GM21825 (cell line): ENCODE measurements at regions not wholly inside any gene's neighbourhood (a gene's known extent, or its start where the extent isn't known, plus 50 kb on each side); places are given as distances from the start of the nearest gene placed in this dataset.
"Not testable (repeated sequence)": the region's sequence is repeated elsewhere in the genome, so short reads cannot be mapped to it uniquely, and the experiment has no call there.

Source experiments
- ATAC-seq: cut with Tn5 transposase; IDR thresholded peaks from one replicate; pipeline ENCODE4 v1.9.1; 2021; ENCODE audit warnings: mild to moderate bottlenecking, moderate library complexity; ENCODE audit not compliant: unreplicated experiment

DNA sequence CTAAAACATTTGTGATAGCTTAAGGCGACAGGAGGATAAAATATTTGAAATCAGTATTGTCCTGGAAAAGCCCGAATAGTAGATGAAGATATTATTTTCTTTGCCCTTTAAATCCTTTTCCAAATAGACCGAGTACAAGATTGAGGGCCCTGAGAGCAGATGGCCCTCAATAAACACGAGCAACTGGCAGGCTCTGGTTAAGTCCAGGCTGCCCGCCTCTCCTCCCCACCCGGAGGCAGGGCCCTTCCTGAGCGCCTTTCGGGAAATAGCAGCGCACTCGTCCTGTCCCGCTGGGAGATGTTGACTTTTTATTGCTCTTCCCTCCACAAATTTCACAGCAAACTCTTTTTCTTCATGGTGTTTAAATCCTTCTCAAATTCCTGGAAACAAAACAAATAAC is 50.8 kb upstream of the MAX start:
- no peak for ATAC-seq

DNA sequence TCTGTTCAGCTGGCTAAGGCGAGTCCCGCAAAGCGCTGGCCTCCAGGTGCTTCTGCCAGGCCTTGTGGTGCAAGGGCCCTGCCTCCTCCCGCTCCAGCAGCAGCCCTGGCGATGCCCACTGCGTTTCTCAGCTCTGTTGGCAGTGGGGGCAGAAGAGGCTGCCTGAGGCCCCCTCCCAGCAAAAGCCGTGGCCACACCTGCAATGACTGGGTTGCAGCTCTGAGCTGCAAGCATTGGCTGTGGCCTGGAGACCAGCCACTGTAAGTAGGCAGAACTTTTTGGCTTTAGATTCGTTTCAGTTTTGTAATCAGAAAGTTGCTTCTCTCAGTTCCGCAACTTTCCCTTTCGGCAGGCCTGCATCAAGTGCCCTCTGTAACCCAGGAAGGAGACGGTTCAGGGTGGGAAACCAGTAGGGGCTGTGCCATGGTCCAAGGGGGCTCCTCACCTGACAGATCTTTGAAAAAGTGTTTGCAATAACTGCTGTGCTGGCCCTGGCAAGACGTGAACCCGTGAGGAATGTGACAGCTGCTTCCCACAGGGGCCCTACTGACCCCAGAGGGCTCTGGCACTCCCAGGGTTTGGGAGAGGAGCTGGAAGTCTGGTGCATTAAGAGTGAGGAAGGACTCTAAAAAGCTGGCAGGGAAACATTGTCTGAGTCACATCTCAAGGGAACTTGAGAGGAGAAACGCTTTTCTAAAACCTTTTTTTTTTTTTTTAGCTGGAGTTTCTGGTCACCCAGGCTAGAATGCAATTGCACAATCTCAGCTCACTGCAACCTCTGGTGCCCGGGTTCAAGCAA is 54.5 kb upstream of the MAX start:
- peak; percentile 46 for ATAC-seq

DNA sequence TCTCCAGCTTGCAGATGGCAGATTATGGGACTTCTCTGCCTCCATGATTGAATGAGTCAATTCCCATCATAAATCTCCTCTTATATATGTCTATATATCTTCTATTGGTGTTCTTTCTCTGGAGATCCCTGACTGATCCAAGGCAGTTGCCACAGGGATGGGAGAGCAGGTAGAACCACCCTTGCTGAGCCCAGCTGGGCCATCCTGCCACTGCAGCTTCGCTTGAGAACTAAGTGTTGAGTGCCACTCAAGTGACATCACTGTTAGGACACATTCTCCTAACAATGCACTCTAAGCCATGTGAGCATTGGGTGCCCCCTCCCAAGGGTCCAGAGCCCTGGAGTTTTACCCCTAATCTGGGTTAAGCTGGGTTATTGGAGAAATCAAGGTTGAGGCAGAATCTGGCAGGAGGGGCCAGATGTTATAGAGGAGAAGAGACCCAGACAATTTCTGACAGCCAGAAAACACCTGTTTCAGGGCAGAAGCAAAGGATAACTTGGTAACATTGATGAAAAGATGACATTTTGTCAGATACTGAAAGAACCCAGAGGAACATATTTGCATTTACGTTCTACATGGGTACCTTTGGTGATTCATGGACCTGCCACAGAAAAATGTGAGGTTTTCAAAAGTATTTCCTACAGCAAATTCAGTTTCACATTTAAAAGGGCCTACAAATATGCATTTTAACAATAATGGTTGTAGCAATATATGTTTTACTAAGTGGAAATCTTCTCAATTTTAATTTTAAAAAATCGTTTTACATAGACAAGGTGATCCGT is 57.2 kb upstream of the MAX start:
- peak; percentile 70 for ATAC-seq

DNA sequence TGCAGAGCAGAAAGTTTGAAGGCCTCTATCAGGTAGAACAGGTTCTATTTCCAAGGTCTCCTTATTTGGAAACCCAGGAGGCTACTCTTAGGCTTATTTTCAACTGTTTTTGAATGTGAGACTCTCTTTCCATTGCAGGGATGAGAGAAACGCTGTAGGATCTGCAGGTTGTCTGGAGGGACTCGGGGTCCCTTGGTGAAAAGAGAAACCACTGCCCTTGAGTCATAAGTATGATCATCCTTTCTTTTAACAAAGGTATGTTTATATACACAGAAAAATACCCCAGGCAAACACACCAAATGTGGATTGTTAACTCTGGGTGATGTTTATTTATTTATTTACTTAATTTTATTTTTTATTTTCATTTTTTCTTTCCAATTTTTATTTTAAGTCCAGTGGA is 57.8 kb upstream of the MAX start:
- no peak for ATAC-seq

DNA sequence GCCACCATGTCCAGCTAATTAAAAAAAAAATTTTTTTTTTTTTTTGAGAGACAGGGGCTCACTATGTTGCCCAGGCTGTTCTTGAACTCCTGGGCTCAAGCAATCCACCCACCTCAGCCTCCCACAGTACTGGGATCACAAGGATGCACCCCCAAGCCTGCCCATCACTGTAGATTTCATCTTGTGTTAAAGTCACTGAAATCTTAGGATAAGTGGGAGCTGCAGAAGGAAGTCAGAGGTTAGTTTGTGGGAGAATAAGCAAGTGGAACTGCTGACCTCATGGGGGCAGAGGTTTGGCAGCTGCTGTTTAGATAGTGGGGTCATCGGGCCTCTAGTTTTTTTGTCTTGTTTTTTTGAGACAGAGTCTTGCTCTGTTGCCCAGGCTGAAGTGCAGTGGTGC is 59.7 kb upstream of the MAX start:
- no peak for ATAC-seq

DNA sequence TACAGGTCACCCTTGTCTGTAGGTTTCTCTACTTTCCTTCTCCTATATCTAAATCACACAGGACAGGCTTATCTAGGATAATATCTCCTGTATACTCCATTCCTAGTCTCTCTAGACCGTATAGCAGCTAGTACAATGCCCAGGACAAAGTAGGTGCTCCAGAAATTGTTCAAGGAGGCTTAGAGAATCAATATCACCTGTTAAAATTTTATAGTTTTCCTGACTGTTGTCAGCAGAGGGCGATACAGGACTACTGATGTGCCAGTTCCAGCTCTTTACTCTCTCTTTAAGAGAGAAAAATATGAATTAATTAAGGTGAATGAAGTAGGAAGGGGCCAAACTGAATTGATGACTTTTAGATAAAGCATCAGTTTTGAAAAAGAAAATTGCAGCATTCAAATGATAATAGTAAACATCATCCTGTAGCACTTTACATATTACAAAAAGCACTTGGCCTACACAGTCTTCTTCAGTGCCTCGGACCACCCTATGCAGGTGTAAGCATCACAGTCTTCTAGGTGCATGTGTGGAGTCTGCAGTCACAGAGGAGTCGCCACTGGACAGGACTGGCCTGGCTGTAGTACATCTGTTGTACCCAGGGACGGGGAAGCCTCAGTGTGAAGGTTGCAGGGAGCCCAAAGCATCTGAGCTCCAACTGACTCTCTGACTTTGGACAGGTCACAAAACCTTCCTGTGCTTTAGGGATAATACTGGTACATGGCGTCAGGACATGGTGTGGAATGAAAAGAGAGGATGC is 61.9 kb upstream of the MAX start:
- ATAC-seq: no peak

DNA sequence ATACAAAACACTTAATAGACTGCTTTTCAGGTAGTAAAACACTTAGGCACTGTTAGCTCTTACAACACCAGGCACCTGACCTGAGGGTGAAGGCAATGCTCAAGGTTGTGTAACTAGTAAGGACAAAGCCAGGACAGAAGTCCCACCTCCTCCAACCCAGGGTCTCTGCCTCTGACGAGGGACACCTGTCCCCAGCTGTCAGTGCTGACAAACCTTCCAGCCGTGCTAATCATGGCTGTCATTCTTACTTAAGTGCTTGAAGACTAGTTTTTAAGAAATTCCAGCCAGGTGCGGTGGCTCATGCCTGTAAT is 62.5 kb upstream of the MAX start:
- no peak for ATAC-seq

DNA sequence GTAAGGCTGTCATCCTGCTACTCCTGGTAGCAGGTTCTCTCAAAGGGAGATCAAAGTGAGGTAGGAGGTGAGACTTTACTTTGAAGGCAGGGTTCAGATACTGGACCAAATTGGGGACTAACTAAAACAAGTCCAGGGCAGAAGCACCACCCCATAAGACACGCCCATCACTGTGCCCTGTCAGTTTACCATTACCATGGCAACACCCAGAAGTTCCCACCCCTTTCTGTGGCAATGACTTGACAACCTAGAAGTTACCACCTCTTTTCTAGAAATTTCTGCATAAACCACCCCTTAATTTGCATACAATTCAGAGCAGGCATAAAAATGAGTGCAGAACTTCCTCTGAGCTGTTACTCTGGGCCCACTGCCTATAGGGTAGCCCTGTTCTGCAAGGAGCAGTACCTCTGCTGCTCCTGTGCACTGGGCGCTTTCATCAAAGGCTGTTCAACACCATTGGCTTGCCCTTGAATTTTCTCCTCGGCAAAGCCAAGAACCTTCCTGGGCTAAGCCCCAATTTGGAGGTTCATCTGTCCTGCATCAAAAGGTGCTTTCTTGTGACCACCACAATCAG is 64.8 kb upstream of the MAX start:
- ATAC-seq: no peak

DNA sequence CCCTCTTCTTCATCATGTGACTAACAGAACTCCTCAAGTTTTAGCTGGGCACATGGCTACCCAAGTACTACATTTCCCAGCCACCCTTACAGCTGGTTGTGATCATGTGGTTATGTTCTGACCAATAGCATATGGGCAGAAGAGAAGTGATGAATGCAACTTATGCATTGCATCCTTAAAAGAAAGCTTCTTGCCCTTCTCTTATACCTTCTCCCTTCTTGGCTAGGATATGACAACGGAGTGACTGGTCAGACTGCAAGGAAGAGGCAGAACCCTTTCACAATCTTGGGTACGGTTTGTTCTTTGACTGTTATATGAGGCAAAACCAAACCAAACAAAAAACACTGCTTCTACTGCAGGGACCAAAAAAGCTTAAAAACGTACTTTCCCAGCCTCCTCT is 66.5 kb upstream of the MAX start:
- ATAC-seq: peak; percentile 12

DNA sequence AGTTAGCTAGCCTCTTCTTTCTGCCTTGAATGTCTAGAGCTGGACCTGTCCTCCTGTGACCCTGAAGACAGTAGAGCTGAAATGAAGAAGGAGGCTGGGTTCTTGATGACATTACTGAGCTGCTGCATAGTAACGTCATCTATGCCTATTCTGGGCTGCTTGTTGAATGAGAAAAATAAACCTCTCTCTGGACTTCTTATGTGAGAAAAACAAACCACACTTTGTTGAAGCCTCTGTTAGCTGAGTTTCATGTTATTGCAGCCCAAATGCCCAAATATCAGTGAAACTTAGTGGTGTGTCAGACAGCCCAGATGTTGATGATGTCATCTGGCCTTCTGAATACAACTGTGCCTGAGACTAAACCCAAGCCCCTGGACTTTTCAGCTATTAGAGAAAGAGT is 67.0 kb upstream of the MAX start:
- peak; percentile 77 for ATAC-seq

DNA sequence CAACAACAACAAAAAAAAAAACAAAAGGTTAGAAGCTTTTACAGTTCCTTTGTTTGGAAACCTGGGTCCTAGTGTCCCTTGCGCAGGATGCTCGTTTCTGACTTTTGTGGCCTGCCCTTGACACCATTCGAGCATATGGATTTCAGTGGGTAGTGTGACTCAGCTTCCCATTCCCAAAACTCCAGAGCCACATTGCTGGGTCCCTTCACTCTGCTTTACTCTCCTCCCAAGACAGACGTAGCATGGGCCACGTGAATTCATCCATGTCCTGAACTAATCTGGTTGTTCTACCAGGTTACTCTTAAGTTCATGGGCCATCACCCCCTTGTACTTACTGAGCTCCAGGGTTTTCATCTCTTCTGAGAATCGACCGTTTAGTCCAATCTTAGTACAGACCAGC is 68.0 kb upstream of the MAX start:
- no peak for ATAC-seq

DNA sequence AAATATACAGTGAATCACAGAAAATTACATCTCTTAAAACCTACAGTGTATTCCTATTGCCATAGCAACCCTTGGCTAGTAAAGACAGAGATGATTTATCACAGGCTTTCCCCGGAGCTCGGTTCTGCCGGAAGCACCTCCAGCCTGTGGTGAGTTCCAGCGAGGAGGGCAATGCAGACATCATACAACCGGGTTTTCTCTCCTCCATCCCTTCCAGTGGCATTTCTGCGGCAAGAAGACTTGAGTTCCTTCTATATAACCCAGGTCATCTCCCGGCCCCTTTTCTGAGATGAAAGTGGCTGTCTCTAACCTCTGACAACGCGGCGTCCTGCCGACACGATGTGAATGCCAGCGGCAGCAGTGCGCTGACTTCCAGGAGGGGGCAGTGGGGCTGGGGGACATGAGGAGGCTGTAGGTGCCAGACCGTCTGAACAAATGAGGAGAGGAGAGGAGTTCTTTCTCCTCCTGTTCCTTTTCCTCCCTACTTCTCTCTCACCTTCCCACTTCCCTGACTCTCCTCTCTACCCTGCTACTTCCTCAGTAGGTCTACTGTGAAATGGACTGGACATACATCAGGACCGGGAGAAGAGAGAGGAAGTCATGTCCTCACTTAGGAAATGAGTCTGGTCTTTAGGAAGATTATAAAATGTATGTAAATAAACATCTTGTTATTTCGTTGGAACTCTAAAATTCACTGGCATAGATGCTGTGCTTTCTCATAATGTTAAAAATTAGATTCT is 68.6 kb upstream of the MAX start:
- peak; percentile 36 for ATAC-seq

DNA sequence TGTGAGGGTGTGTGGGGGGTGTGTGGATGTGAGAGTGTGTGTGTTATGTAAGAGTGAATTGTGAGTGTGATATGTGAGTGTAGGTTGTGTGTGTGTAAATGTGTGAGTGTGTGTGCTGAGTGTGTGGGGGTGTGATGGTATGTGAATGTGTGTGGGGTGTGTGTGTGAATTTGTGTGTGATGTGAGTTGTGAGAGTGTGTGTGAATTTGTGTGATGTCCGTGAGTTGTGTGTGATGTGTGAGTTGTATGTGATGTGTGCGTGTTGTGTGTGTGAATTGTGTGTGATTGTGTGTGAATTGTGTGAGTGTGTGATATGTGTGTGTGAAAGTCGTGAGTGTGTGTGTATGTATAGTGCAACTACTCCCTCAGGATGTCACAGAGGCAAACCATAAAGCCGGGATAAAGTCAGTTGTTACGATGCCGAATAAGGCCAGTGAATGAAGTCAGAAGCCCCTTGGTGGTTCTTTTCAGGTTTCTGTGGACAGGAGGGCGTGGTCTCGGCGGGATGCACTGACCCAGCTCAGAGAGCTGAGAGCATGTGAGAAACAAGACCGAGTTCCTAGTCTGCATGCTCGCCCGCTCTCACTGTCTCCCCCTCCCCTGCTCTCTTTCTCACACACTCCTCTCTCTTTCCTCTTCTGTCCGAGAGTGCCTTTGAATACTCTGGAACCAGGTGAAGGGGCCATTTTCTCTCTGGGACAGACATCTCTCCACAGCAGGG is 71.8 kb upstream of the MAX start:
- ATAC-seq: no peak

DNA sequence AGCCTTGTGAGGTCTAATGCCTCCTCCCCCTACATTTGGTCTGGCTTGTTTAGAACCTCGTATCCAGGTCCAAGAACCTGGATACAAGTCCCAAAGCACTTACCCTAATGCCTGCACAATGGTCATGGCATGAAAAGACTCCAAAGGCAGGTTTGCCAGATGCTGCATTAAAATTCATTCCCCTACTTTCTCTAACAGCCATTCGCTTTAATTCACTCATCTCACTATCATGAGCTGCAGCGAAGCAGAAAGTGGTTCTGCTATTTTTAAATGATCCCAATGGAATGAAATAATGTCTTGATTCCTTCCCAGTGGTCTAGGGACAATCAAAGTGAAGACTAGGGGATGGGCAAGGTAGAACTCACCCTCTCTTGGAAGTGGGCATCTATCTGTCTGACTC is 72.5 kb upstream of the MAX start:
- no peak for ATAC-seq

DNA sequence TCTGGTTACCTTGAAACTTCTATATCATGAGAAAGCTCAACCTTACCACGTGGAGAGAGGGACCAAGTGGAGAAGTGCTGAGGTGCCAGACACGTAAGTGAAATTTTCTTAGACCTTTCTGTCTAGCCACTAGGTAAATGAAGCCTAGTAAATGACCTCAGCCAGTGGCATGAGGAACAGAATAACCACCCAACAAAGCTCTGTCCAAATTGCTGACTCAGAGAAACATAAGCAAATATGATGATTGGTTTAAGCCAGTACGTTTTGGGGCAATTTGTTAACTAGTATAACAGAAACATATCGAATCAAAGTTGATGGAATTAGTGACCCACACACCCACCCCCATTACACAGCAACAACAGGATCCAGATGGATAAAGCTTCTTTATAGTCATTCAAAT is 75.2 kb upstream of the MAX start:
- ATAC-seq: no peak

DNA sequence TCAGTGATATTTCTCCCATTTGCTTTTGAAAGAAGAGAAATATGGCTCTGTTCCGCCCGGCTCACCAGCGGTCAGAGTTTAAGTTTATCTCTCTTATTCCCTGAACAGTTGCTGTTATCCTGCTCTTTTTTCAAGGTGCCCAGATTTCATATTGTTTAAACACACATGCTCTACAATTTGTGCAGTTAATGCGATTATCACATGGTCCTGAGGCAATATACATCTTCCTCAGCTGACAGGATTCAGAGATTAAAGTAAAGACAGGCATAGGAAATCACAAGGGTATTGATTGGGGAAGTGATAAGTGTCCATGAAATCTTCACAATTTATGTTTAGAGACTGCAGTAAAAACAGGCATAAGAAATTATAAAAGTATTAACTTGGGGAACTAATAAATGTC is 76.9 kb upstream of the MAX start:
- not testable (repeated sequence) for ATAC-seq

DNA sequence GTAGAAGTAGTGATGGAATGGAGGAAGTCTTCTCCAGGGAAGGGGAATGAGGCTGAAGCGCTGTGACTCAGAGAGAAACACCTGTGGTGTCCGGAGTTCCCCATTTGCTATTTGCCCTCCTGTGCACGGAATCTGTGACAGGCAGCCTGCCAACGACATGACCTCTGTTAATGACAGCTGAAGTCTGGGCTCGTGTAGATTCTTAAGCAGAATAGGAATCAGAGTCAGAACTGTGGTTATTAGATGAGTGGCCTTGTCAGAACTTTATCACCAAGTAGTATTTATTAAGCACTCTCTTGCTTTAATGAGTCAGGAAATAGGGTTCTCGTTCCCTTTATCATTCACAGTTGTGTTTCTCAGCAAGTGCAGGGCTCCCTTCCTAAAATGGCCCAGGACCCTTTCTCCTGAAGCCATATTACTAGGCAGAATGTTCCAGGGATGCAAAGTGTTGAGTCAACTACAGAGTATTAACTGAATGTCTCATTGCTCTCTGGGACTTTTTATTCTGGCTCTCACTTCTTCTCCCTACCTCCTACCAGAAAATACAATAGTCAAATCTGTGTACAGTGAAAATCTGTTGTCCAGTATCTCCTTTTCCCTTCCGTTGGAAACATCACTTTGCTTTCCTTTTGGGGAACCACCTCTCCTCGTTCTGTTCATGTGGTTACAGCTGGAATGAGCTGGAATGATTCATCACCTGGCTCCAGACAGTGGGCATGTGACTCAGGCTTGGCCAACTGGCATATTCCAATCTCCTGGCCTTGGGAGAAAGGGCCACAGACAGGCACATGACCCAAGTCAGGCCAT is 77.8 kb upstream of the MAX start:
- ATAC-seq: peak; percentile 91

DNA sequence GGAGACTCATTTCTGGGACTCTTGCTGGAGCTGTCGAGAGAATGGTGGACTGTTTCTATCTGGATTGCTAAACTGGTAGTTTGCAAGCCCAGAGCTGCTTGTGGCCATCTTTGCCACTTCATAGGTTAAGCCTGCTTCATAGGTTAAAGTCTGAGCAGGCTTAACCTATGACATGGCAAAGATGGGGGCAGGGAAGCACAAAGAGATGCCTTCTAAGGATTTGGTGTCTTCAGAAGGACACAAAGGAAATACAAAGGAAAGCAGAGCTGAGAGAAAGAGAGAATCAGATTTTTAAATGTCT is 78.4 kb upstream of the MAX start:
- ATAC-seq: no peak

DNA sequence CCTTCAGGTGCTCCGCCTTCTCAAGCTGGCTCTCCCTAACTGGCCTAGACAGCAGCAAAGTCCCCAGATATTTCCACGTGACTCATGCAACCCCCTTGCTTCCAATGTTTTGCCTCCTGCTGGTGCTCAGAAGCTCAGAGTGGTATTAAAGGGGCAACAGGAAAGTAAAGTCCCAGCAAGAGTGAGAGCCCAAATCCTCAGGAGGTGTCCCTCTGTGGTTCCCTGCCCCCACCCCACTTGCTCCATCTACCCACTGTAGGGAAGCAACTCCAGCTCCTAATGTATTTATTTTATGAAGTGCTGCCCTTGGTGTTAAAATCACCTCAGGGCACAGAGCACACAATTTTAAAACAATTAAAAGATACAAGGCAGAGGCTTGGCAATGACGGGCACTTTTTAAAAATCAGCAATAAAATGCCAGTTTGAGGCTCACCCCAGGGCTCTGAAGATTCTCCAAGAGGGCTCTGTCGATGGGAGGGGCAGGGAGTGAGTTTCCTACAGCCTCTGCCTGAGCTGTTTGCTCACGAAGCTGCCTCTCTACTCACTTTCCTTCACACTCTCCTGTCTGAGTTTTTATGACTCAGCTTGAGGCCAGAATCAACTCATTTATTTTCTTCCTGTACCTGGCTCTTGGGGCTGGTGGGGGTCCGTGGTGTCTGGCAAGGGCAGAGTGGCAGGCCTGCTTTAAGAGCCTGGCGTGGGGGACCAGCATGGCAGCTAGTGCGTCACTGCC is 81.9 kb upstream of the MAX start:
- ATAC-seq: no peak
